ENCODE measurements at regions not wholly inside any gene's neighbourhood (a gene's known extent, or its start where the extent isn't known, plus 50 kb on each side); places are given as distances from the start of the nearest gene placed in this dataset.
"Not testable (repeated sequence)": the region's sequence is repeated elsewhere in the genome, so short reads cannot be mapped to it uniquely, and the experiment has no call there.

GRCh38 chr6:9295644-9296043, 860.3 kb upstream of the SLC35B3 start:
- in situ Hi-C loops (cut with HindIII; ENCODE audit: low pct_unique_long_range_greater_than_20kb, low sequenced_read_pairs) = no loop called here
- no peak for DNase-seq (ENCODE audit: low read depth in 1 of 2, low spot score in 1 of 2)
- TF ChIP-seq JUND (IDR thresholded peaks at IDR 0.05; ENCODE audit: low read depth) = no peak

- in situ Hi-C loops (cut with HindIII; ENCODE audit: low pct_unique_long_range_greater_than_20kb, low sequenced_read_pairs) = no loop called here
- no peak for DNase-seq (ENCODE audit: low read depth in 1 of 2, low spot score in 1 of 2)
- TF ChIP-seq JUND (IDR thresholded peaks at IDR 0.05; ENCODE audit: low read depth) = no peak
Measured at GRCh38 chr6:9292975-9293374, 857.6 kb upstream of the SLC35B3 start.

DNA sequence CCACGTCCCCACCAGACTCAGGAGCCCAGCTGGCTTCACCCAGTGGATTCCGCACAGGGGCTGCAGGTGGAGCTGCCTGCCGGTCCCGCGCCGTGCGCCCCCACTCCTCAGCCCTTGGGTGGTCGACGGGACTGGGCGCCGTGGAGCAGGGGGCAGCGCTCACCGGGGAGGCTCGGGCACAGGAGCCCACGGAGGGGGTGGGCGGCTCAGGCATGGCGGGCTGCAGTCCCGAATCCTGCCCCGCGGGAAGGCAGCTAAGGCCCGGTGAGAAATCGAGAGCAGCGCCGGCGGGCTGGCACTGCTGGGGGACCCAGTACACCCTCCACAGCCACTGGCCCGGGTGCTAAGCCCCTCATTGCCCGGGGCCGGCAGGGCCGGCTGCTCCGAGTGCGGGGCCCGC, 855.0 kb upstream of the SLC35B3 start:
- DNase-seq (ENCODE audit: low read depth in 1 of 2, low spot score in 1 of 2); in situ Hi-C loops (cut with HindIII; ENCODE audit: low pct_unique_long_range_greater_than_20kb, low sequenced_read_pairs): not testable (repeated sequence)

GRCh38 chr6:9272671-9273070, 837.3 kb upstream of the SLC35B3 start:
- no peak for TF ChIP-seq JUND (IDR thresholded peaks at IDR 0.05; ENCODE audit: low read depth)
- in situ Hi-C loops (cut with HindIII; ENCODE audit: low pct_unique_long_range_greater_than_20kb, low sequenced_read_pairs) = no loop called here
- no peak for DNase-seq (ENCODE audit: low read depth in 1 of 2, low spot score in 1 of 2)

DNA sequence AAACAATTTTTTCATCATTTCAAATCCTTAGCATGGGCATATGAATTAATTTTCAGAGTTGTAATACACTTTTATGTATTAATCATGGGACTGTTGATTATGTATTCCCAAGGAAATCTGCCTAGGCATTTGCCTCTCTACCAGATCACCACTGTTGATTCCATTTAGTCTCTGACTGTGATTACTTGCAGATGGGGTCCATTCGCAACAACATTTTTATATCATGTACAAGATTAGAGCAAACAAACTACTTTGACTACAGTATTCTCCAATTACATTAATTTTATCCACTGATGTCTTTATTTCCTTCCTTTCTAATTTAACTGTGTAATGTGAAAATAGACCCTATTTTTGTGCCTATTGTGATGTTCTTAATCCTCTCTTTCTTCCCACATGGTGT, 831.4 kb upstream of the SLC35B3 start:
- in situ Hi-C loops (cut with HindIII; ENCODE audit: low pct_unique_long_range_greater_than_20kb, low sequenced_read_pairs) = no loop called here
- no peak for DNase-seq (ENCODE audit: low read depth in 1 of 2, low spot score in 1 of 2)
- no peak for TF ChIP-seq JUND (IDR thresholded peaks at IDR 0.05; ENCODE audit: low read depth)

DNA sequence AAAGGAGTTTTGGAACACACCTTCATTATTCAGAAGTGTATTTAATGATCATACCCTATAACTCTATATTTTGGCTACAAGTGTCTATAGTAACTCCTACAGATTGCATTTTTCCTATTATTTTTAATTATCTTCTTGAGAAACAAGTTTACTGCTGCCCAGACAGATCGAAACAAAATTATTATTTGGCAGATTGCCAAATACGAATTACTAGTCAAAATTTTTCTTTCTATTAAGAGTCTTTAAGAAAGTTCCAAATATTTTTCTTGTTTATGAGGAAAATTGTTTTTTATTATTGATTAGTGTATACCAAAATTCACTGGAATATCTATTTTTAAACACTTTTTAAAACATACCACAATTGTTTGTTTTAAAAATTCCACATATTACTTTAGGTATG, 821.9 kb upstream of the SLC35B3 start:
- TF ChIP-seq JUND (IDR thresholded peaks at IDR 0.05; ENCODE audit: low read depth) = no peak
- in situ Hi-C loops (cut with HindIII; ENCODE audit: low pct_unique_long_range_greater_than_20kb, low sequenced_read_pairs) = no loop called here
- DNase-seq (ENCODE audit: low read depth in 1 of 2, low spot score in 1 of 2) = no peak

GRCh38 chr6:9254251-9254650, 818.9 kb upstream of the SLC35B3 start:
- TF ChIP-seq JUND (IDR thresholded peaks at IDR 0.05; ENCODE audit: low read depth) = no peak
- in situ Hi-C loops (cut with HindIII; ENCODE audit: low pct_unique_long_range_greater_than_20kb, low sequenced_read_pairs) = no loop called here
- DNase-seq (ENCODE audit: low read depth in 1 of 2, low spot score in 1 of 2) = no peak

GRCh38 chr6:9252799-9253198, 817.5 kb upstream of the SLC35B3 start:
- in situ Hi-C loops (cut with HindIII; ENCODE audit: low pct_unique_long_range_greater_than_20kb, low sequenced_read_pairs) = no loop called here
- DNase-seq (ENCODE audit: low read depth in 1 of 2, low spot score in 1 of 2) = no peak
- TF ChIP-seq JUND (IDR thresholded peaks at IDR 0.05; ENCODE audit: low read depth) = no peak

- in situ Hi-C loops (cut with HindIII; ENCODE audit: low pct_unique_long_range_greater_than_20kb, low sequenced_read_pairs) = no loop called here
- TF ChIP-seq JUND (IDR thresholded peaks at IDR 0.05; ENCODE audit: low read depth) = no peak
- peak; percentile 11 to 84 for DNase-seq (ENCODE audit: low read depth in 1 of 2, low spot score in 1 of 2)
Measured at GRCh38 chr6:9250852-9251251, 815.5 kb upstream of the SLC35B3 start.

DNA sequence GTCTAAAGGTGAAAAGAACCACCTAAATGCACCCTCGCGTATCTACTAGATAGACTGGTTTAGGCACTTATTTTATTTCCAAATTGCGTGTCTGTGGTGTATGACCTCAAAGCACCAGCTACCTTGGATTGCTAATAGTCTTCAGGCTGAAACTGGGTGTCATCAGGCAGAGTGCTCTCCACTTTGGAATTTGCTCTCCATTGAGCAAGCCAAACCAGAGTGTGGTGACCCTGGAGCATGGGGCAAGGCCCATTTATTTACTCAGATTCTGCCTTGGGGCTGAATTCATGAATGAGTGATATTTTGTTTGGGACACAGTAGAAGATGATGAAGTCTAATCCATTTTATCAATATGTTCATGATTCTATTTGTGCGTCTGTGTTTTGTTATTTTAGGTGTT, 812.8 kb upstream of the SLC35B3 start:
- no peak for TF ChIP-seq JUND (IDR thresholded peaks at IDR 0.05; ENCODE audit: low read depth)
- in situ Hi-C loops (cut with HindIII; ENCODE audit: low pct_unique_long_range_greater_than_20kb, low sequenced_read_pairs) = no loop called here

DNA sequence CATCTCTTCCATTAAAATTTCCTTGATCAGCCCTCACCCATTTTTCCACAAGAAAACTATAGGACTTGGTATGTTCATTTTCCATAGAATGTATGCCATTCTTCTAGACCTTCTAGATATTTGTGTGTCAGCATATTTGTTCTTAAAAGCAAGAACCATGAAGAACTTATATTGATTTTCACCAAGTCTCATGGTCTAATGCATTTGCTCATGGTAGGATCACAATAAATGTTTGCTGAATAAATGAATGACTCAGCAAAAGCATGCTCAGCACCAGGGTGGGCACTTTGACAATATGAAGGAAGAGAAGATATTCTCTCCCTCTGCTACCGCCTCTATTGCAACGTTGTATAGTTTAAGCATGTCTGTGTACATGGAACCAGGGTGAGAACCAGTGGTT, 805.5 kb upstream of the SLC35B3 start:
- no peak for TF ChIP-seq JUND (IDR thresholded peaks at IDR 0.05; ENCODE audit: low read depth)
- in situ Hi-C loops (cut with HindIII; ENCODE audit: low pct_unique_long_range_greater_than_20kb, low sequenced_read_pairs) = no loop called here
- no peak for DNase-seq (ENCODE audit: low read depth in 1 of 2, low spot score in 1 of 2)

More for the DNA sequence above, 812.8 kb upstream of the SLC35B3 start:
- DNase-seq (ENCODE audit: low read depth in 1 of 2, low spot score in 1 of 2) = peak in 1 of 2 experiments; percentile 44

- no peak for DNase-seq (ENCODE audit: low read depth in 1 of 2, low spot score in 1 of 2)
- TF ChIP-seq JUND (IDR thresholded peaks at IDR 0.05; ENCODE audit: low read depth) = no peak
- in situ Hi-C loops (cut with HindIII; ENCODE audit: low pct_unique_long_range_greater_than_20kb, low sequenced_read_pairs) = no loop called here
Measured at GRCh38 chr6:9236443-9236842, 801.1 kb upstream of the SLC35B3 start.

DNA sequence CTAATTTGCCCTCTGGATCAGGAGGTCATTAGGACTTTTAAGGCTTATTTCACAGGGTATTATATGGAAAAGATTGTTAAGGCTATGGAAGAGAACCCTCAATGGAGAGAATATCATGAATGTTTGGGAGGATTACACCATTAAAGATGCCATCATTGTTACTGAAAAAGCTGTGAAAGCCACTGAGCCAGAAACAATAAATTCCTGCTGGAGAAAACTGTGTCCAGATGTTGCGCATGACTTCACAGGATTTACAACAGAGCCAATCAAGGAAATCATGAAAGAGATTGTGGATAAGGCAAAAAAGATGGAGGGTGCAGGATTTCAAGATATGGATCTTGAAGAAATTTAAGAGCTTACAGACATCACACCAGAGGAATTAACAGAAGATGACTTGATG, 798.3 kb upstream of the SLC35B3 start:
- DNase-seq (ENCODE audit: low read depth in 1 of 2, low spot score in 1 of 2) = no peak
- no peak for TF ChIP-seq JUND (IDR thresholded peaks at IDR 0.05; ENCODE audit: low read depth)
- in situ Hi-C loops (cut with HindIII; ENCODE audit: low pct_unique_long_range_greater_than_20kb, low sequenced_read_pairs) = no loop called here

DNA sequence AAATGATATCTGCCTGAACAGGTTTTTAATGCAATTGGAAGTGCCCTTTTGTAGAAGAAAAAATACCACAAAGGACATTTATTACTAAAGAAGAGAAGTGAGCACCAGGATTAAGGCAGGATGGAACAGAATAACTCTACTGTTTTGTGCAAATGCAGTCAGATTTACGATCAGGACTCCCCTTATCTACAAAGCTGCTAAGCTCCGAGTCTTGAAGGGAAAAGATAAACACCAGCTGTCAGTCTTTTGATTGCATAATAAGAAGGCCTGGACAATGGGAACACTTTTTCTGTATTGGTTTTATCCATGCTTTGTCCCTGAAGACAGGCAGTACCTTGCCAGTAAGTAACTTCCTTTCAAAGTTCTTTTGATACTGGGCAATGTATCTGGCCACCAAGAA, 797.9 kb upstream of the SLC35B3 start:
- in situ Hi-C loops (cut with HindIII; ENCODE audit: low pct_unique_long_range_greater_than_20kb, low sequenced_read_pairs) = no loop called here
- no peak for TF ChIP-seq JUND (IDR thresholded peaks at IDR 0.05; ENCODE audit: low read depth)
- no peak for DNase-seq (ENCODE audit: low read depth in 1 of 2, low spot score in 1 of 2)

Data from T47D (cell line).